ENCODE measurements at regions not wholly inside any gene's neighbourhood (a gene's known extent, or its start where the extent isn't known, plus 50 kb on each side); places are given as distances from the start of the nearest gene placed in this dataset.

GRCh38 chr5:13511442-13511841, 433.0 kb downstream of the DNAH5 start:
- H3K36me3 ChIP-seq (ENCODE audit: control insufficient read depth, low read depth, low read length): no peaks in the 10 kb centered on the region
- no peak overlapping the region for H3K4me3 ChIP-seq (ENCODE audit: low read length)
- H3K27ac ChIP-seq (ENCODE audit: low read length): no peak overlapping the region
- no peaks in the 10 kb centered on the region for H3K27me3 ChIP-seq (ENCODE audit: control insufficient read depth, insufficient read depth, low read length)
- H3K9ac ChIP-seq (ENCODE audit: low read length): no peak overlapping the region
- H3K4me1 ChIP-seq (ENCODE audit: control insufficient read depth, low read depth, low read length): no peaks in the 10 kb centered on the region
- no peaks in the 10 kb centered on the region for H3K9me3 ChIP-seq (ENCODE audit: control insufficient read depth, low read depth, low read length)

- no peaks in the 10 kb centered on the region for H3K36me3 ChIP-seq (ENCODE audit: control insufficient read depth, low read depth, low read length)
- no peaks in the 10 kb centered on the region for H3K9me3 ChIP-seq (ENCODE audit: control insufficient read depth, low read depth, low read length)
- H3K4me1 ChIP-seq (ENCODE audit: control insufficient read depth, low read depth, low read length): no peaks in the 10 kb centered on the region
- no peak overlapping the region for H3K9ac ChIP-seq (ENCODE audit: low read length)
- no peak overlapping the region for H3K4me3 ChIP-seq (ENCODE audit: low read length)
- no peaks in the 10 kb centered on the region for H3K27me3 ChIP-seq (ENCODE audit: control insufficient read depth, insufficient read depth, low read length)
- no peak overlapping the region for H3K27ac ChIP-seq (ENCODE audit: low read length)
Measured at GRCh38 chr5:13510616-13511015, 433.9 kb downstream of the DNAH5 start.

GRCh38 chr5:13508559-13508958, 435.9 kb downstream of the DNAH5 start:
- Histone ChIP-seq H3K4me1 (ENCODE audit: control insufficient read depth, low read depth, low read length) (peaks cover 4% of the 10 kb centered on the region), H3K27ac (ENCODE audit: low read length) (no peak overlapping the region), H3K9ac (ENCODE audit: low read length) (no peak overlapping the region), H3K9me3 (ENCODE audit: control insufficient read depth, low read depth, low read length) (no peaks in the 10 kb centered on the region), H3K36me3 (ENCODE audit: control insufficient read depth, low read depth, low read length) (no peaks in the 10 kb centered on the region), H3K4me3 (ENCODE audit: low read length) (no peak overlapping the region), H3K27me3 (ENCODE audit: control insufficient read depth, insufficient read depth, low read length) (no peaks in the 10 kb centered on the region)

GRCh38 chr5:13505326-13505725, 439.2 kb downstream of the DNAH5 start:
- Histone ChIP-seq H3K9me3 (ENCODE audit: control insufficient read depth, low read depth, low read length) (no peaks in the 10 kb centered on the region), H3K4me1 (ENCODE audit: control insufficient read depth, low read depth, low read length) (peaks cover 4% of the 10 kb centered on the region), H3K9ac (ENCODE audit: low read length) (no peak overlapping the region)

GRCh38 chr5:13503017-13503416, 441.5 kb downstream of the DNAH5 start:
- Histone ChIP-seq H3K27ac (ENCODE audit: low read length) (no peak overlapping the region), H3K4me3 (ENCODE audit: low read length) (no peak overlapping the region), H3K4me1 (ENCODE audit: control insufficient read depth, low read depth, low read length) (peaks cover 4% of the 10 kb centered on the region), H3K9ac (ENCODE audit: low read length) (no peak overlapping the region), H3K9me3 (ENCODE audit: control insufficient read depth, low read depth, low read length) (no peaks in the 10 kb centered on the region), H3K36me3 (ENCODE audit: control insufficient read depth, low read depth, low read length) (no peaks in the 10 kb centered on the region), H3K27me3 (ENCODE audit: control insufficient read depth, insufficient read depth, low read length) (no peaks in the 10 kb centered on the region)

More at GRCh38 chr5:13505326-13505725, 439.2 kb downstream of the DNAH5 start:
- no peaks in the 10 kb centered on the region for H3K36me3 ChIP-seq (ENCODE audit: control insufficient read depth, low read depth, low read length)
- H3K4me3 ChIP-seq (ENCODE audit: low read length): no peak overlapping the region
- H3K27ac ChIP-seq (ENCODE audit: low read length): no peak overlapping the region
- H3K27me3 ChIP-seq (ENCODE audit: control insufficient read depth, insufficient read depth, low read length): no peaks in the 10 kb centered on the region

- Histone ChIP-seq H3K27me3 (ENCODE audit: control insufficient read depth, insufficient read depth, low read length) (no peaks in the 10 kb centered on the region), H3K36me3 (ENCODE audit: control insufficient read depth, low read depth, low read length) (no peaks in the 10 kb centered on the region), H3K9me3 (ENCODE audit: control insufficient read depth, low read depth, low read length) (no peaks in the 10 kb centered on the region), H3K4me1 (ENCODE audit: control insufficient read depth, low read depth, low read length) (peaks cover 4% of the 10 kb centered on the region), H3K9ac (ENCODE audit: low read length) (no peak overlapping the region), H3K27ac (ENCODE audit: low read length) (no peak overlapping the region), H3K4me3 (ENCODE audit: low read length) (no peak overlapping the region)
Measured at GRCh38 chr5:13501176-13501575, 443.3 kb downstream of the DNAH5 start.

GRCh38 chr5:13498279-13498678, 446.2 kb downstream of the DNAH5 start:
- H3K27me3 ChIP-seq (ENCODE audit: control insufficient read depth, insufficient read depth, low read length): no peaks in the 10 kb centered on the region
- H3K4me1 ChIP-seq (ENCODE audit: control insufficient read depth, low read depth, low read length): no peaks in the 10 kb centered on the region
- no peak overlapping the region for H3K4me3 ChIP-seq (ENCODE audit: low read length)
- no peak overlapping the region for H3K9ac ChIP-seq (ENCODE audit: low read length)
- no peaks in the 10 kb centered on the region for H3K9me3 ChIP-seq (ENCODE audit: control insufficient read depth, low read depth, low read length)
- H3K36me3 ChIP-seq (ENCODE audit: control insufficient read depth, low read depth, low read length): no peaks in the 10 kb centered on the region
- no peak overlapping the region for H3K27ac ChIP-seq (ENCODE audit: low read length)

GRCh38 chr5:13488254-13488931, 456.1 kb downstream of the DNAH5 start:
- H3K9me3 ChIP-seq (ENCODE audit: control insufficient read depth, low read depth, low read length): no peaks in the 10 kb centered on the region
- H3K9ac ChIP-seq (ENCODE audit: low read length): no peak overlapping the region
- H3K27ac ChIP-seq (ENCODE audit: low read length): no peak overlapping the region
- H3K27me3 ChIP-seq (ENCODE audit: control insufficient read depth, insufficient read depth, low read length): no peaks in the 10 kb centered on the region
- no peaks in the 10 kb centered on the region for H3K4me1 ChIP-seq (ENCODE audit: control insufficient read depth, low read depth, low read length)
- H3K4me3 ChIP-seq (ENCODE audit: low read length): no peak overlapping the region
- H3K36me3 ChIP-seq (ENCODE audit: control insufficient read depth, low read depth, low read length): no peaks in the 10 kb centered on the region

- Histone ChIP-seq H3K27me3 (ENCODE audit: control insufficient read depth, insufficient read depth, low read length) (no peaks in the 10 kb centered on the region), H3K27ac (ENCODE audit: low read length) (no peak overlapping the region), H3K36me3 (ENCODE audit: control insufficient read depth, low read depth, low read length) (no peaks in the 10 kb centered on the region), H3K9me3 (ENCODE audit: control insufficient read depth, low read depth, low read length) (no peaks in the 10 kb centered on the region), H3K4me3 (ENCODE audit: low read length) (no peak overlapping the region), H3K4me1 (ENCODE audit: control insufficient read depth, low read depth, low read length) (no peaks in the 10 kb centered on the region), H3K9ac (ENCODE audit: low read length) (no peak overlapping the region)
Measured at GRCh38 chr5:13480834-13481233, 463.7 kb downstream of the DNAH5 start.

- Histone ChIP-seq H3K36me3 (ENCODE audit: control insufficient read depth, low read depth, low read length) (no peaks in the 10 kb centered on the region), H3K27me3 (ENCODE audit: control insufficient read depth, insufficient read depth, low read length) (no peaks in the 10 kb centered on the region), H3K4me3 (ENCODE audit: low read length) (no peak overlapping the region), H3K9me3 (ENCODE audit: control insufficient read depth, low read depth, low read length) (no peaks in the 10 kb centered on the region), H3K4me1 (ENCODE audit: control insufficient read depth, low read depth, low read length) (no peaks in the 10 kb centered on the region), H3K27ac (ENCODE audit: low read length) (no peak overlapping the region), H3K9ac (ENCODE audit: low read length) (no peak overlapping the region)
Measured at GRCh38 chr5:13478831-13479465, 465.5 kb downstream of the DNAH5 start.

- Histone ChIP-seq H3K4me1 (ENCODE audit: control insufficient read depth, low read depth, low read length) (no peaks in the 10 kb centered on the region), H3K36me3 (ENCODE audit: control insufficient read depth, low read depth, low read length) (no peaks in the 10 kb centered on the region), H3K9me3 (ENCODE audit: control insufficient read depth, low read depth, low read length) (no peaks in the 10 kb centered on the region), H3K9ac (ENCODE audit: low read length) (no peak overlapping the region), H3K27ac (ENCODE audit: low read length) (no peak overlapping the region), H3K4me3 (ENCODE audit: low read length) (no peak overlapping the region), H3K27me3 (ENCODE audit: control insufficient read depth, insufficient read depth, low read length) (no peaks in the 10 kb centered on the region)
Measured at GRCh38 chr5:13477118-13477737, 467.3 kb downstream of the DNAH5 start.

- no peak overlapping the region for H3K4me3 ChIP-seq (ENCODE audit: low read length)
Measured at GRCh38 chr5:13472842-13473241, 471.6 kb downstream of the DNAH5 start.

More at GRCh38 chr5:13472842-13473241, 471.6 kb downstream of the DNAH5 start:
- H3K27me3 ChIP-seq (ENCODE audit: control insufficient read depth, insufficient read depth, low read length): no peaks in the 10 kb centered on the region
- H3K4me1 ChIP-seq (ENCODE audit: control insufficient read depth, low read depth, low read length): no peaks in the 10 kb centered on the region
- H3K27ac ChIP-seq (ENCODE audit: low read length): no peak overlapping the region
- no peaks in the 10 kb centered on the region for H3K9me3 ChIP-seq (ENCODE audit: control insufficient read depth, low read depth, low read length)
- no peaks in the 10 kb centered on the region for H3K36me3 ChIP-seq (ENCODE audit: control insufficient read depth, low read depth, low read length)
- no peak overlapping the region for H3K9ac ChIP-seq (ENCODE audit: low read length)

All from iPS-18a (cell line).